Adipocyte (in vitro differentiated cells): ENCODE measurements at regions not wholly inside any gene's neighbourhood (a gene's known extent, or its start where the extent isn't known, plus 50 kb on each side); places are given as distances from the start of the nearest gene placed in this dataset.

ENCODE experiments used
- DNase-seq: peaks from one replicate; pipeline ENCODE4 v3.0.0-alpha.2; 2015; ENCODE audit warnings: low read depth
- H3K27me3 ChIP-seq: replicated peaks from 2 replicates; pipeline ENCODE4 v1.7.0; 2013; ENCODE audit warnings: mild to moderate bottlenecking, low read length, moderate library complexity; ENCODE audit not compliant: control insufficient read depth, insufficient read depth
- H3K36me3 ChIP-seq: 2 replicates; pipeline ENCODE4 v1.7.0; 2013; ENCODE audit warnings: low read length, mild to moderate bottlenecking, moderate library complexity; ENCODE audit not compliant: control insufficient read depth, insufficient read depth, severe bottlenecking
- H3K4me1 ChIP-seq: 2 replicates; pipeline ENCODE4 v1.7.0; 2013; ENCODE audit warnings: mild to moderate bottlenecking, low read length, moderate library complexity; ENCODE audit not compliant: control insufficient read depth, insufficient read depth
- H3K4me3 ChIP-seq: 2 replicates; pipeline ENCODE4 v1.7.0; 2013; ENCODE audit warnings: mild to moderate bottlenecking, low read length, moderate library complexity
- H3K9ac ChIP-seq: 2 replicates; pipeline ENCODE4 v1.7.0; 2013; ENCODE audit warnings: mild to moderate bottlenecking, low read length, moderate library complexity
- H3K9me3 ChIP-seq: 2 replicates; pipeline ENCODE4 v1.7.0; 2013; ENCODE audit warnings: mild to moderate bottlenecking, low read length, moderate library complexity; ENCODE audit not compliant: control insufficient read depth

- no peaks in the 10 kb centered on the region for H3K4me1 ChIP-seq
Measured at GRCh38 chr3:67783281-67784250, 129.2 kb upstream of the SUCLG2 start.

GRCh38 chr3:67781871-67782270 is 127.5 kb upstream of the SUCLG2 start:
- Histone ChIP-seq H3K9me3 (no peaks in the 10 kb centered on the region), H3K4me1 (no peaks in the 10 kb centered on the region), H3K9ac (no peak overlapping the region), H3K4me3 (no peak overlapping the region), H3K27me3 (no peaks in the 10 kb centered on the region), H3K36me3 (no peaks in the 10 kb centered on the region)
- no peak for DNase-seq

More at GRCh38 chr3:67783281-67784250, 129.2 kb upstream of the SUCLG2 start:
- Histone ChIP-seq H3K4me3 (no peak overlapping the region), H3K9me3 (no peaks in the 10 kb centered on the region), H3K27me3 (no peaks in the 10 kb centered on the region), H3K36me3 (no peaks in the 10 kb centered on the region), H3K9ac (no peak overlapping the region)
- peak; percentile 36 for DNase-seq

- H3K9ac ChIP-seq = no peak overlapping the region
- no peak overlapping the region for H3K4me3 ChIP-seq
- no peaks in the 10 kb centered on the region for H3K36me3 ChIP-seq
- H3K9me3 ChIP-seq = no peaks in the 10 kb centered on the region
- no peaks in the 10 kb centered on the region for H3K4me1 ChIP-seq
- H3K27me3 ChIP-seq = no peaks in the 10 kb centered on the region
- no peak for DNase-seq
Measured at GRCh38 chr3:67781218-67781617, 126.8 kb upstream of the SUCLG2 start.

DNA sequence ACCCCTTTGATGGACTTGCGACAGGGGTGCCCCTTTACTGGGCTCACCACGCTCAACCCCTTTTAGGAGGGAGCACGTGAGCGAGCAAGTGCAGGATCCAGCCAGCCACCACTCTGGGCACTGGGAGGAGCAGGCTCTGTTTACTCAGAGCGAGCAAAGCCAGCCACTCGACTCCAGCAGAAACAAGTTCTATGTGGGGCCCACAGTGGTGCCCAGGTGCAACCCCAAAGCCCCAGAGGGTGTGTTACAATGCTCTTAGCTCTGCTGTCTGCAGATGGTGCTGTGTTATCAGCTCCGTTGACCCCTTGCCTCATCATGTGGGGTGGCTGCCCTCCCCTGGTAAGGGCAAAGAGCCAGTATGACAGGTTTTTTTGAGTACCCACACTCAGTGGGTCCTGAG is 120.3 kb upstream of the SUCLG2 start:
- Histone ChIP-seq H3K27me3 (no peaks in the 10 kb centered on the region), H3K9ac (no peak overlapping the region), H3K4me1 (no peaks in the 10 kb centered on the region), H3K4me3 (no peak overlapping the region), H3K36me3 (no peaks in the 10 kb centered on the region), H3K9me3 (no peaks in the 10 kb centered on the region)
- DNase-seq = no peak

DNA sequence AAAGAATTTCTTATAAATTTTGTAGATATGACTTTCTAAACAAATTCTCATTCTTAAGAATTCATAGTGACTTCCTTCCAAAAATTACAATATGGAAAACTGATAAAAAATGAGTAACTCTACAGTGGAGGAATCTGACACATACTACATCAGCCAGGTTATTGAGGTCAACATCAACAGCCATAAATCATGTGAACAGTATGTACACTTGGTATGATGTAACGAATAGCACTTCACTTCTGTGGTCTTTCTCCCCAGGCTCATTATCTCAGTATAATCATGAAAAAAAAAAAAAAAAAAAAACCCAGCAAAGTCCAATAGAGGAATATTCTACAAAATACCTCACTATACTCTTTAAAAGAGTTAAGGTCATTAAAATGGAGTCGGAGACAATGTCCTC is 111.2 kb upstream of the SUCLG2 start:
- DNase-seq = no peak
- Histone ChIP-seq H3K9ac (no peak overlapping the region), H3K9me3 (peaks cover 14% of the 10 kb centered on the region), H3K27me3 (no peaks in the 10 kb centered on the region), H3K36me3 (no peaks in the 10 kb centered on the region), H3K4me3 (no peak overlapping the region), H3K4me1 (no peaks in the 10 kb centered on the region)

DNA sequence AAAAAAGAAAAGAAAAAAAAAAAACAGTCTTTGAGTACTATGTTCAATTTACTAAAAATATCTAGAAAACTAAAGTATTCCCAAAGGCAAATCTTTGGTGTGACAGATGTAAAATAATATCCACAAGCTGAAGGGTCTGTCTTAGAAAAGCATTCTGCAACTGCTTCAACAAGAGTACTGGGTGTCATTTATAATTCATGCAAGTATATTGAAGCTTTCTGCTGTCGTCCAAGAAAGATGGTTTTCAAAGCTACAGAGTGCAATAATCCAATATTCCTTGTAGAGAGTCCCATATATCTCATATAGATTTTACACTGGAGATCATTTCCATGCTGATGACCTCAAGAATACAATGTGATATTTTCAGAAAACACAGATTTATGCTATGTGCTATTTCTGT is 90.9 kb upstream of the SUCLG2 start:
- no peak overlapping the region for H3K9ac ChIP-seq
- no peak overlapping the region for H3K4me3 ChIP-seq
- no peaks in the 10 kb centered on the region for H3K4me1 ChIP-seq
- H3K27me3 ChIP-seq = no peaks in the 10 kb centered on the region
- no peaks in the 10 kb centered on the region for H3K36me3 ChIP-seq
- no peak for DNase-seq
- H3K9me3 ChIP-seq = peaks cover 4% of the 10 kb centered on the region

DNA sequence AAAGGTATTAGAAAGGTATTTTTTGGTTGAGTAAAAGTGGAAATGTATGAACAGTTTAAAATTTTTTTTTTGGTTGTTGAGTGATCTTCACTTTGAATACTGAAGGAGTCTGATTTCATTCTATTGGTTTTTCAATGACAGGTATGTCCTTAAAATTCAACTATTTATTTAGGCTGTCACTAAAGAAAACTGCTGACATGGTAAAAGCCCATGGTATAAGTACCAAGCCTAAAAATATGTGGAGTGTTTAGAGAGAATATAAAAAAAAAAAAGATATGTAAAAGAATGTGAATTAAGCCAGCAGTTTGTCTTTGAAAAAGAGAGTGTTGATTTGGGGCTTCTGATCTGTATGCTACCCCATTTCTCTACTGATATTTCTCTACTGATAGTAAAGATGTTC is 90.3 kb upstream of the SUCLG2 start:
- no peak for DNase-seq
- Histone ChIP-seq H3K4me3 (no peak overlapping the region), H3K9ac (no peak overlapping the region), H3K27me3 (no peaks in the 10 kb centered on the region), H3K9me3 (peaks cover 4% of the 10 kb centered on the region), H3K4me1 (no peaks in the 10 kb centered on the region), H3K36me3 (no peaks in the 10 kb centered on the region)

GRCh38 chr3:67739851-67740250 is 85.4 kb upstream of the SUCLG2 start:
- H3K9ac ChIP-seq = no peak overlapping the region
- peak; percentile 3 for DNase-seq
- H3K4me3 ChIP-seq = no peak overlapping the region
- no peaks in the 10 kb centered on the region for H3K27me3 ChIP-seq
- H3K4me1 ChIP-seq = no peaks in the 10 kb centered on the region
- peaks cover 4% of the 10 kb centered on the region for H3K9me3 ChIP-seq
- H3K36me3 ChIP-seq = no peaks in the 10 kb centered on the region

DNA sequence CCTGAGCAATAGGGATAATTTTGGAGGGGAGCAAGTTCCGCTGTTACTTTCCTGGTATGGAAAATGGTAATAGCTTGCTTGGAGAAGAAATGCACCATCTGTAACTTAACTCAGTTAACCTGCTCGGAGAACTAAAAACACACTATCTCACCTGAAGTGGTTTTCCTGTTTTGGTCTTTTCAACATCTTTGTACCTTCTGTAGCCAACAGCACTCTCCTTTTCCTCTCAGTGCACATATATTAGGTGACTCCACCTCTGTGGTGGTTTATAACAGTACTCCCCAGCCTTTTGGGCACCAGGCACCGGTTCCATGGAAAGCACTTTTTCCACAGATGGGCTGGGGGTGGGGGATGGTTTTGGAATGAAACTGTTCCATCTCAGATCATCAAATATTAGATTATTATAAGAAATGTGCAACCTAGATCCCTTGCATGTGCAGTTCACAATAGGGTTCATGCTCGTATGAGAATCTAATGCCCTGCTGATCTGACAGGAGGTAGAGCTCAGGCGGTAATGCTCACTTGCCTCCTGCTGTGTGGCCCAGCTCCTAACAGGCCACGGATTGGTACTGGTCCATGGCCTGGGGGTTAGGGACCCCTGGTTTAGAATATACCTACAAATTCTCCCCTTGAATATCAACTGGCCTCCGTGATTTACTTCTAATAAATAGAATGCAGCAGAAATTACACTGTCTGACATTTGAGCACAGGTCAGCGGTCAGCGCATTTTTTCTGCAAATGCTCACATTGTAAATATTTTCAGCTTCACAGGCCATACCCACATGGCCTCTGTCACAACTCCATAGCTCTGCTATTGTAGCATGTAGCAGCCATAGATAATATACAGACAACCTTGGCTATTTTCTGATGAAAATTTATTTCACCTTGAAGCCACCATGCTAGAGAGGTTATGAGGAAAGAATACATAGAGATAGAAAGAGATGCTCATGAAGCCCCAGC is 83.8 kb upstream of the SUCLG2 start:
- no peak overlapping the region for H3K4me3 ChIP-seq
- H3K27me3 ChIP-seq = no peaks in the 10 kb centered on the region
- no peaks in the 10 kb centered on the region for H3K36me3 ChIP-seq
- no peak overlapping the region for H3K9ac ChIP-seq
- peaks cover 4% of the 10 kb centered on the region for H3K9me3 ChIP-seq
- DNase-seq = no peak
- H3K4me1 ChIP-seq = no peaks in the 10 kb centered on the region

DNA sequence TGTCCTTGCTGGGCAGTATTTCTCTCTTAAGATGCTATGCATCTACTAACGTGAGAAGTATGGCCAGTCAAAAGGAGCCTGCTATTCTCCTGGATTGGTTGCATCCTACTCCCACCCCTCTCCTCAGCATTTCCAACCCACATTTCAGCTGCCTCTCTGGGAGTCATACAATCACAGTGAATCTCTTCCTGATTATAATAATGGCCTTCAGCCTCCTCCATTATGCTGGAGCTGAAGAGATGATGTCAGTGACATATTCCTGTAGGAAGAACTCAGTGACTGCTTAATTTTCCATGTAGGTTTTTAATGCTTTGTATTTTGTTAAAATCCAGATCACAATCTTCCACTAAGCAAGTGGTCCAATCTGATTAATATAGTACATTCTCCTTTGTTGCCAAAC is 82.7 kb upstream of the SUCLG2 start:
- Histone ChIP-seq H3K4me1 (no peaks in the 10 kb centered on the region), H3K9ac (no peak overlapping the region), H3K27me3 (no peaks in the 10 kb centered on the region), H3K9me3 (peaks cover 4% of the 10 kb centered on the region), H3K36me3 (no peaks in the 10 kb centered on the region), H3K4me3 (no peak overlapping the region)
- DNase-seq = no peak

GRCh38 chr3:67733269-67733950 is 79.0 kb upstream of the SUCLG2 start:
- Histone ChIP-seq H3K4me1 (no peaks in the 10 kb centered on the region), H3K27me3 (no peaks in the 10 kb centered on the region), H3K4me3 (no peak overlapping the region), H3K9me3 (no peaks in the 10 kb centered on the region), H3K9ac (no peak overlapping the region), H3K36me3 (no peaks in the 10 kb centered on the region)
- DNase-seq = no peak
